ENCODE measurements at regions not wholly inside any gene's neighbourhood (a gene's known extent, or its start where the extent isn't known, plus 50 kb on each side); places are given as distances from the start of the nearest gene placed in this dataset.

- H3K4me2 ChIP-seq (ENCODE audit: extremely low read depth, insufficient read depth, low read length): no peak overlapping the region
- no peak overlapping the region for H3K9ac ChIP-seq (ENCODE audit: insufficient read depth, low read length)
- no peak overlapping the region for H3K4me3 ChIP-seq (replicated peaks in 1 of 4; ENCODE audit: control extremely low read depth in 1 of 4, insufficient read depth in 1 of 4, low read depth in 3 of 4, low read length in 4 of 4)
- H2AFZ ChIP-seq (ENCODE audit: low read length): no peak overlapping the region
- TF ChIP-seq EZH2 (IDR thresholded peaks at IDR 0.05; ENCODE audit: low read length, missing control alignments): no peak
- H3K4me1 ChIP-seq (ENCODE audit: control insufficient read depth, extremely low read depth, insufficient read depth, low read length): no peaks in the 10 kb centered on the region
- H3K36me3 ChIP-seq (ENCODE audit: control insufficient read depth, insufficient read depth, low read length): no peaks in the 10 kb centered on the region
- no peaks in the 10 kb centered on the region for H3K27me3 ChIP-seq (ENCODE audit: control insufficient read depth, insufficient read depth, low read length)
- H4K20me1 ChIP-seq (ENCODE audit: control insufficient read depth, extremely low read depth, insufficient read depth, low read length): no peaks in the 10 kb centered on the region
- H3K9me3 ChIP-seq (ENCODE audit: control insufficient read depth, insufficient read depth, low read depth, low read length): no peaks in the 10 kb centered on the region
- no peak for DNase-seq (ENCODE audit: low read depth in 2 of 2)
- no peak overlapping the region for H3K27ac ChIP-seq (ENCODE audit: insufficient read depth, low read length)
- no peaks in the 10 kb centered on the region for H3K79me2 ChIP-seq (ENCODE audit: control insufficient read depth, insufficient read depth, low read length)
Measured at GRCh38 chr1:91129017-91129416, 107.2 kb upstream of the ZNF644 start.

DNA sequence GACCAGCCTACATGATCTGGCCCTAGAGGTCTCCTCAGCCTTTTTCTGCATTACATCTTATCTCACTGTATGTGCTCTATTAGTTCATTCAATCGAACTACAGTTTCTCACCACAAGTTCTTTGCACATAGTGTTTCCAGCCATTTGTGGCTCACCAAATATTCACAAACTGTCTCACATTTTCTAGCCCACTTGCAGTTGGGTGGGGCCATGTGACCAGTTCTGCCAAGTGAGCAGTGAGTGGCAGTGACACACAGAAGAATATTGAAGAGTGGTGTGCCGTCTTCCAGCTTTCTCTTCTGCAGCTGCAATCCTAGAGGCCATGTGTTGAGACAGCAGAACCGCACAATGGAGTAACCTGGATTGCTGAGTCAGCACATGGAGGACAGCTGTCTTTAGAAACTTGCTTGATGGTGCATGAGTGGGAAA is 103.2 kb upstream of the ZNF644 start:
- no peak overlapping the region for H3K4me2 ChIP-seq (ENCODE audit: extremely low read depth, insufficient read depth, low read length)
- no peaks in the 10 kb centered on the region for H3K9me3 ChIP-seq (ENCODE audit: control insufficient read depth, insufficient read depth, low read depth, low read length)
- no peaks in the 10 kb centered on the region for H3K27me3 ChIP-seq (ENCODE audit: control insufficient read depth, insufficient read depth, low read length)
- no peak overlapping the region for H2AFZ ChIP-seq (ENCODE audit: low read length)
- TF ChIP-seq EZH2 (IDR thresholded peaks at IDR 0.05; ENCODE audit: low read length, missing control alignments): no peak
- H3K79me2 ChIP-seq (ENCODE audit: control insufficient read depth, insufficient read depth, low read length): no peaks in the 10 kb centered on the region
- H3K9ac ChIP-seq (ENCODE audit: insufficient read depth, low read length): no peak overlapping the region
- H3K4me3 ChIP-seq (replicated peaks in 1 of 4; ENCODE audit: control extremely low read depth in 1 of 4, insufficient read depth in 1 of 4, low read depth in 3 of 4, low read length in 4 of 4): no peak overlapping the region
- H3K4me1 ChIP-seq (ENCODE audit: control insufficient read depth, extremely low read depth, insufficient read depth, low read length): no peaks in the 10 kb centered on the region
- DNase-seq (ENCODE audit: low read depth in 2 of 2): no peak
- no peak overlapping the region for H3K27ac ChIP-seq (ENCODE audit: insufficient read depth, low read length)
- no peaks in the 10 kb centered on the region for H4K20me1 ChIP-seq (ENCODE audit: control insufficient read depth, extremely low read depth, insufficient read depth, low read length)
- no peaks in the 10 kb centered on the region for H3K36me3 ChIP-seq (ENCODE audit: control insufficient read depth, insufficient read depth, low read length)

DNA sequence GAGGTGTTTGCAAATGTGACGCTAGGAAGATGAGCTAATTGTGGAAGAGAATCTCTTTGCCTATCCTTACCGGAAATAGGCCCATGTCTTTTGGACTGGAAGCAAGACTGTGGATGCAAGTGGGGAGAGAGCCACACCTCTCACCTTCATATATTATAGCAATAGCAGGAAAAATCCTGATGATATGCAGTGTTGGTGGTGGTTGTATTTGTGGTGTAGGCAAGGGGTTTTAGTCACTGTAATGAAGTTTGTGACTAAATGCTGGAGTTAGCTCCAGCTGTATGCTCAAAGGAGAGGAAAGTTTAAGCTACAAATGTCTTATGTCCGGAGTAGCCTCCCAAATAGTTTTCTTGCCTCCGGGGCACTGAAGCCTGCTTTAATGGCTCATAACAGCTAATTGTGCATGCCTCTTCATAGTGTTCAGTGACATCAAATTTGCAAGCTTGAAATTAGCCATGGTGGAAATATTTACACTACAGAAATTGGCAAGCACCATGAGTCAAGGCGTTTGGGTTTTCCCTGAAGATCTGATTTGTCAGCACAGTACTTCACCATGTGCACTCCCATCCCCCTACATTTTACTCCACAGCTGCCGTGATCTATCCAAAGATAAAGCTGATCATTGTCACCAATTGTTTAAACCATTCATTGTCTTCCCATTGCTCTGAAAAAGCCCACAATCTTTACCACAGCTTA is 102.6 kb upstream of the ZNF644 start:
- H3K36me3 ChIP-seq (ENCODE audit: control insufficient read depth, insufficient read depth, low read length): no peaks in the 10 kb centered on the region
- no peak overlapping the region for H3K4me3 ChIP-seq (replicated peaks in 1 of 4; ENCODE audit: control extremely low read depth in 1 of 4, insufficient read depth in 1 of 4, low read depth in 3 of 4, low read length in 4 of 4)
- H3K27me3 ChIP-seq (ENCODE audit: control insufficient read depth, insufficient read depth, low read length): no peaks in the 10 kb centered on the region
- H3K79me2 ChIP-seq (ENCODE audit: control insufficient read depth, insufficient read depth, low read length): no peaks in the 10 kb centered on the region
- no peak overlapping the region for H2AFZ ChIP-seq (ENCODE audit: low read length)
- H3K4me2 ChIP-seq (ENCODE audit: extremely low read depth, insufficient read depth, low read length): no peak overlapping the region
- no peak overlapping the region for H3K9ac ChIP-seq (ENCODE audit: insufficient read depth, low read length)
- TF ChIP-seq, protein P1, sequence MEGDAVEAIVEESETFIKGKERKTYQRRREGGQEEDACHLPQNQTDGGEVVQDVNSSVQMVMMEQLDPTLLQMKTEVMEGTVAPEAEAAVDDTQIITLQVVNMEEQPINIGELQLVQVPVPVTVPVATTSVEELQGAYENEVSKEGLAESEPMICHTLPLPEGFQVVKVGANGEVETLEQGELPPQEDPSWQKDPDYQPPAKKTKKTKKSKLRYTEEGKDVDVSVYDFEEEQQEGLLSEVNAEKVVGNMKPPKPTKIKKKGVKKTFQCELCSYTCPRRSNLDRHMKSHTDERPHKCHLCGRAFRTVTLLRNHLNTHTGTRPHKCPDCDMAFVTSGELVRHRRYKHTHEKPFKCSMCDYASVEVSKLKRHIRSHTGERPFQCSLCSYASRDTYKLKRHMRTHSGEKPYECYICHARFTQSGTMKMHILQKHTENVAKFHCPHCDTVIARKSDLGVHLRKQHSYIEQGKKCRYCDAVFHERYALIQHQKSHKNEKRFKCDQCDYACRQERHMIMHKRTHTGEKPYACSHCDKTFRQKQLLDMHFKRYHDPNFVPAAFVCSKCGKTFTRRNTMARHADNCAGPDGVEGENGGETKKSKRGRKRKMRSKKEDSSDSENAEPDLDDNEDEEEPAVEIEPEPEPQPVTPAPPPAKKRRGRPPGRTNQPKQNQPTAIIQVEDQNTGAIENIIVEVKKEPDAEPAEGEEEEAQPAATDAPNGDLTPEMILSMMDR (conservative IDR thresholded peaks at IDR 0.05 in 1 of 2, IDR thresholded peaks at IDR 0.05 in 1 of 2; ENCODE audit: low read depth in 1 of 2, low read length in 2 of 2): no peak
- TF ChIP-seq EZH2 (IDR thresholded peaks at IDR 0.05; ENCODE audit: low read length, missing control alignments): no peak
- no peak overlapping the region for H3K27ac ChIP-seq (ENCODE audit: insufficient read depth, low read length)
- DNase-seq (ENCODE audit: low read depth in 2 of 2): no peak
- H3K9me3 ChIP-seq (ENCODE audit: control insufficient read depth, insufficient read depth, low read depth, low read length): no peaks in the 10 kb centered on the region
- no peaks in the 10 kb centered on the region for H4K20me1 ChIP-seq (ENCODE audit: control insufficient read depth, extremely low read depth, insufficient read depth, low read length)
- H3K4me1 ChIP-seq (ENCODE audit: control insufficient read depth, extremely low read depth, insufficient read depth, low read length): no peaks in the 10 kb centered on the region

- Histone ChIP-seq H3K27ac (ENCODE audit: insufficient read depth, low read length) (no peak overlapping the region), H3K79me2 (ENCODE audit: control insufficient read depth, insufficient read depth, low read length) (no peaks in the 10 kb centered on the region), H3K27me3 (ENCODE audit: control insufficient read depth, insufficient read depth, low read length) (no peaks in the 10 kb centered on the region), H3K4me2 (ENCODE audit: extremely low read depth, insufficient read depth, low read length) (no peak overlapping the region), H3K36me3 (ENCODE audit: control insufficient read depth, insufficient read depth, low read length) (no peaks in the 10 kb centered on the region), H4K20me1 (ENCODE audit: control insufficient read depth, extremely low read depth, insufficient read depth, low read length) (no peaks in the 10 kb centered on the region), H2AFZ (ENCODE audit: low read length) (no peak overlapping the region), H3K4me1 (ENCODE audit: control insufficient read depth, extremely low read depth, insufficient read depth, low read length) (no peaks in the 10 kb centered on the region), H3K9me3 (ENCODE audit: control insufficient read depth, insufficient read depth, low read depth, low read length) (no peaks in the 10 kb centered on the region), H3K9ac (ENCODE audit: insufficient read depth, low read length) (no peak overlapping the region), H3K4me3 (replicated peaks in 1 of 4; ENCODE audit: control extremely low read depth in 1 of 4, insufficient read depth in 1 of 4, low read depth in 3 of 4, low read length in 4 of 4) (no peak overlapping the region)
- TF ChIP-seq, protein P1 (conservative IDR thresholded peaks at IDR 0.05 in 1 of 2, IDR thresholded peaks at IDR 0.05 in 1 of 2; ENCODE audit: low read depth in 1 of 2, low read length in 2 of 2): no peak
- TF ChIP-seq EZH2 (IDR thresholded peaks at IDR 0.05; ENCODE audit: low read length, missing control alignments): no peak
- DNase-seq (ENCODE audit: low read depth in 2 of 2): no peak
Measured at GRCh38 chr1:91123773-91124172, 101.9 kb upstream of the ZNF644 start.

Data from fibroblast of lung (primary cell).